Heart left ventricle (tissue), 16 donors: ENCODE measurements at regions not wholly inside any gene's neighbourhood (a gene's known extent, or its start where the extent isn't known, plus 50 kb on each side); places are given as distances from the start of the nearest gene placed in this dataset.

ENCODE experiments used
- ATAC-seq, 4 donors: fragments of 200-7000 bp; cut with Tn5 transposase; one replicate each; pipeline ENCODE4 v1.9.1; 2020 to 2022; ENCODE audit warnings: moderate library complexity in 4 of 4, mild to moderate bottlenecking in 3 of 4, moderate number of reproducible peaks in 1 of 4
- DNase-seq, 5 donors: peaks; one replicate each; pipeline ENCODE4 v3.0.0-alpha.2; 2020
- H3K27ac ChIP-seq, 12 donors: fragments of 200-600 bp; sonication (generic) in 4 of 12; one replicate each; pipeline versions ENCODE4 v1.5.0 to v1.8.0; 2016 to 2022; ENCODE audit warnings: mild to moderate bottlenecking in 2 of 12
- H3K27me3 ChIP-seq, 9 donors: fragments of 200-600 bp; sonication (generic) in 2 of 9; one replicate each; pipeline versions ENCODE4 v1.5.1 to v1.8.0; 2016 to 2022; ENCODE audit warnings: mild to moderate bottlenecking in 3 of 9
- H3K36me3 ChIP-seq, 9 donors: fragments of 200-600 bp; sonication (generic) in 2 of 9; one replicate each; pipeline versions ENCODE4 v1.5.0 to v1.8.0; 2018 to 2022; ENCODE audit warnings: mild to moderate bottlenecking in 2 of 9
- H3K4me1 ChIP-seq, 12 donors: fragments of 200-600 bp; sonication (generic) in 4 of 12; one replicate each; pipeline versions ENCODE4 v1.5.0 to v1.8.0; 2016 to 2022; ENCODE audit warnings: mild to moderate bottlenecking in 3 of 12
- H3K4me3 ChIP-seq, 12 donors: fragments of 200-600 bp; sonication (generic) in 4 of 12; one replicate each; pipeline versions ENCODE4 v1.5.0 to v1.8.0; 2017 to 2022; ENCODE audit warnings: mild to moderate bottlenecking in 9 of 12, moderate library complexity in 4 of 12
- H3K9me3 ChIP-seq, 12 donors: fragments of 200-600 bp; sonication (generic) in 4 of 12; one replicate each; pipeline versions ENCODE4 v1.5.0 to v1.8.0; 2016 to 2022; ENCODE audit warnings: mild to moderate bottlenecking in 1 of 12
- CTCF ChIP-seq, 12 donors: fragments of 200-600 bp; sonication (generic) in 4 of 12; IDR thresholded peaks; one replicate each; pipeline versions ENCODE4 v1.5.0 to v1.8.0; 2018 to 2022; ENCODE audit warnings: antibody characterized with exemption in 12 of 12, mild to moderate bottlenecking in 5 of 12
- POLR2A ChIP-seq, 2 donors: fragments of 450-650 bp; IDR thresholded peaks; one replicate each; pipeline ENCODE4 v1.6.1; 2017; ENCODE audit warnings: antibody characterized with exemption in 2 of 2, mild to moderate bottlenecking in 2 of 2, moderate library complexity in 2 of 2
- WGBS, 4 donors: extraction: QIAGEN DNeasy Blood & Tissue Kit in 2 of 4; methylation state at CpG; one replicate each; pipeline versions ENCODE4 v1.1.5 to v1.1.7; 2013 to 2018; 5-methylcytosine and 5-hydroxymethylcytosine counted together
- intact Hi-C, 10 donors: fragments of 100-400 bp; cut with DNase I; formaldehyde crosslinking; loops; one replicate each; pipeline versions ENCODE4 v1.11.1 to v1.14.2; 2022
- donor health status: ischemic (EF 13 %, LVEDD 7.1; RV severe dilation, severe dysfunction).
- donor health status: healthy with polysubstance abuse.
- donor health status: DM: no; HTN: yes; CAD: no.
- donor health status: DM: no; HTN: no; CAD: no.
- donor health status: ischemic (EF 25% LVEDD 6.9; RV normal size, moderate dysfunction).
- donor health status: ischemic (EF 25% LVEDD 5.7; RV mildly dilated, moderate dysfunction).
- donor health status: healthy.
- donor health status: DM: yes; HTN: yes; CAD: no.
- donor health status: ischemic (EF 35%, LVEDD 5.7; RV mildly dilated, moderate dysfunction).
- donor health status: nonischemic (EF 11% LVEDD 7.7; RV severe dilation, severe dysfunction).
- donor health status: DM: yes; HTN: yes; CAD: no.
- donor health status: PGD.
- donor health status: ischemic (EF 29% LVEDD 5.4; RV normal size, mild dysfunction).
- donor health status: nonischemic (EF 23%, LVEDD 6.1; RV moderate dilation, normal function).

GRCh38 chr5:97762483-97762882 lies 579.4 kb upstream of the RIOK2 start:
- no peaks in the 10 kb centered on the region for H3K27me3 ChIP-seq
- no peaks in the 10 kb centered on the region for H3K36me3 ChIP-seq
- intact Hi-C loops: loop anchor here in 1 of 10 donors (10.0 kb wide), 1 partner anchor 1002 kb away; no protein-coding TSS in a partner anchor
- TF ChIP-seq CTCF (IDR thresholded peaks at IDR 0.05) (no peak), POLR2A (IDR thresholded peaks at IDR 0.05) (no peak)
- H3K27ac ChIP-seq: no peak overlapping the region
- no peak overlapping the region for H3K4me3 ChIP-seq
- no peaks in the 10 kb centered on the region for H3K4me1 ChIP-seq
- ATAC-seq: no peak
- peaks cover 0 to 3% (median 0%) of the 10 kb centered on the region in 12 donors for H3K9me3 ChIP-seq
- DNase-seq: no peak

- Histone ChIP-seq H3K27ac (no peak overlapping the region), H3K9me3 (peaks cover 0 to 3% (median 0%) of the 10 kb centered on the region in 12 donors), H3K4me1 (no peaks in the 10 kb centered on the region), H3K4me3 (no peak overlapping the region), H3K36me3 (no peaks in the 10 kb centered on the region), H3K27me3 (no peaks in the 10 kb centered on the region)
- ATAC-seq (no peak), DNase-seq (no peak)
- intact Hi-C loops: loop anchor here in 1 of 10 donors (10.0 kb wide), 1 partner anchor 1000 kb away; no protein-coding TSS in a partner anchor
- TF ChIP-seq CTCF (IDR thresholded peaks at IDR 0.05): no peak
- no peak for TF ChIP-seq POLR2A (IDR thresholded peaks at IDR 0.05)
- 85 to 95% (median 90%) methylated on average over 3 of the region's 3 CpGs for WGBS, 4 donors
Measured at GRCh38 chr5:97764700-97765099, 581.7 kb upstream of the RIOK2 start.

- H3K36me3 ChIP-seq: no peaks in the 10 kb centered on the region
- intact Hi-C loops: no loop called here
- DNase-seq (no peak), ATAC-seq (no peak)
- 77 to 89% (median 83%) methylated on average over 2 of the region's 2 CpGs for WGBS, 4 donors
- no peaks in the 10 kb centered on the region for H3K4me1 ChIP-seq
- H3K27me3 ChIP-seq: no peaks in the 10 kb centered on the region
- TF ChIP-seq POLR2A (IDR thresholded peaks at IDR 0.05): no peak
- no peak for TF ChIP-seq CTCF (IDR thresholded peaks at IDR 0.05)
- peaks cover 0 to 24% (median 0%) of the 10 kb centered on the region in 12 donors for H3K9me3 ChIP-seq
- no peak overlapping the region for H3K4me3 ChIP-seq
- H3K27ac ChIP-seq: no peak overlapping the region
Measured at GRCh38 chr5:97778451-97778850, 595.4 kb upstream of the RIOK2 start.

GRCh38 chr5:97788369-97788768 lies 605.3 kb upstream of the RIOK2 start:
- 85 to 94% (median 87%) methylated on average over 1 of the region's 1 CpG for WGBS, 4 donors
- no peaks in the 10 kb centered on the region for H3K4me1 ChIP-seq

More at GRCh38 chr5:97788369-97788768, 605.3 kb upstream of the RIOK2 start:
- Histone ChIP-seq H3K36me3 (no peaks in the 10 kb centered on the region), H3K9me3 (no peaks in the 10 kb centered on the region), H3K27ac (no peak overlapping the region), H3K4me3 (no peak overlapping the region), H3K27me3 (no peaks in the 10 kb centered on the region)
- TF ChIP-seq CTCF (IDR thresholded peaks at IDR 0.05) (no peak), POLR2A (IDR thresholded peaks at IDR 0.05) (no peak)
- intact Hi-C loops: no loop called here
- DNase-seq (no peak), ATAC-seq (no peak)
